IMR-90 (cell line): ENCODE measurements at regions not wholly inside any gene's neighbourhood (a gene's known extent, or its start where the extent isn't known, plus 50 kb on each side); places are given as distances from the start of the nearest gene placed in this dataset.

Source experiments
- ATAC-seq: fragments of 200-7000 bp; cut with Tn5 transposase; 2 replicates; pipeline ENCODE4 v1.9.1; 2020; ENCODE audit warnings: low read depth, mild to moderate bottlenecking, moderate library complexity
- BruUV-seq: library from RNA; stranded (reverse); fragments of 400-500 nt; replicated peaks from 2 replicates; lab custom pipeline; 2021; lab: Mats Ljungman, UMichigan
- CTCF ChIA-PET: fragments of 300-600 bp; formaldehyde crosslinking; extraction: SDS; loops from one replicate; lab custom pipeline; 2021; ENCODE audit warnings: antibody characterized with exemption; lab: Yijun Ruan, JAX
- POLR2A ChIA-PET: fragments of 300-600 bp; sonication (Branson Sonifier 250); formaldehyde crosslinking; loops from one replicate; lab custom pipeline; 2022; ENCODE audit warnings: antibody characterized with exemption; ENCODE audit not compliant: unreplicated experiment; lab: Charles Lee
- DNase-seq: peaks from one replicate; pipeline ENCODE4 v3.0.0; 2013
- H2AFZ ChIP-seq: replicated peaks from 2 replicates; pipeline ENCODE3; 2013; ENCODE audit warnings: low read length, mild to moderate bottlenecking; ENCODE audit not compliant: poor library complexity
- H2AK5ac ChIP-seq: 2 replicates; pipeline ENCODE4 v1.6.1; 2013; ENCODE audit warnings: low read depth, low read length, inconsistent platforms
- H2AK9ac ChIP-seq: replicated peaks from 2 replicates; pipeline ENCODE3; 2013; ENCODE audit warnings: mild to moderate bottlenecking, low read depth, low read length, moderate library complexity; ENCODE audit not compliant: poor library complexity
- H2BK120ac ChIP-seq: 2 replicates; pipeline ENCODE4 v1.6.1; 2013; ENCODE audit warnings: low read depth, low read length, inconsistent platforms
- H2BK15ac ChIP-seq: 3 replicates; pipeline ENCODE4 v1.6.1; 2013; ENCODE audit warnings: low read depth, low read length, inconsistent platforms
- H2BK20ac ChIP-seq: 2 replicates; pipeline ENCODE4 v1.6.1; 2013; ENCODE audit warnings: low read depth, mild to moderate bottlenecking, inconsistent platforms, low read length, moderate library complexity
- H2BK5ac ChIP-seq: 2 replicates; pipeline ENCODE4 v1.6.1; 2013; ENCODE audit warnings: mild to moderate bottlenecking, low read depth, low read length, inconsistent platforms; ENCODE audit not compliant: poor library complexity, severe bottlenecking
- H3K14ac ChIP-seq: replicated peaks from 2 replicates; pipeline ENCODE4 v1.6.1; 2013; ENCODE audit warnings: low read depth, low read length, inconsistent platforms
- H3K18ac ChIP-seq: 2 replicates; pipeline ENCODE4 v1.6.1; 2013; ENCODE audit warnings: low read depth, low read length, control low read depth
- H3K23ac ChIP-seq: 2 replicates; pipeline ENCODE4 v1.6.1; 2013; ENCODE audit warnings: low read depth, low read length, inconsistent platforms
- H3K27ac ChIP-seq: 2 replicates; pipeline ENCODE4 v1.5.1; 2013; ENCODE audit warnings: mild to moderate bottlenecking, control low read depth, low read length; ENCODE audit not compliant: insufficient read depth
- H3K27me3 ChIP-seq: 2 replicates; pipeline ENCODE4 v1.6.1; 2013; ENCODE audit warnings: low read length; ENCODE audit not compliant: control insufficient read depth, insufficient read depth
- H3K36me3 ChIP-seq: 2 replicates; pipeline ENCODE4 v1.6.1; 2013; ENCODE audit warnings: low read length, mixed read lengths; ENCODE audit not compliant: control insufficient read depth, insufficient read depth
- H3K4ac ChIP-seq: 2 replicates; pipeline ENCODE4 v1.6.1; 2013; ENCODE audit warnings: low read depth, low read length, inconsistent platforms
- H3K4me1 ChIP-seq: 2 replicates; pipeline ENCODE4 v1.6.1; 2013; ENCODE audit warnings: low read length, mixed read lengths; ENCODE audit not compliant: control insufficient read depth, insufficient read depth
- H3K4me2 ChIP-seq: 2 replicates; pipeline ENCODE4 v1.6.1; 2013; ENCODE audit warnings: low read depth, mild to moderate bottlenecking, control low read depth, low read length, moderate library complexity
- H3K4me3 ChIP-seq: 2 replicates; pipeline ENCODE4 v1.5.1; 2013; ENCODE audit warnings: low read depth, mild to moderate bottlenecking, control low read depth, low read length, moderate library complexity; ENCODE audit not compliant: insufficient read depth
- H3K56ac ChIP-seq: 2 replicates; pipeline ENCODE4 v1.6.1; 2013; ENCODE audit warnings: low read length, inconsistent platforms; ENCODE audit not compliant: insufficient read depth; ENCODE audit errors: extremely low read depth
- H3K79me1 ChIP-seq, 2 experiments: 2 replicates each; pipeline ENCODE4 v1.6.1; 2013; ENCODE audit warnings: low read length in 2 of 2, inconsistent platforms in 1 of 2, low read depth in 1 of 2
- H3K9ac ChIP-seq: 2 replicates; pipeline ENCODE4 v1.6.1; 2013; ENCODE audit warnings: low read depth, low read length, control low read depth
- H3K9me1 ChIP-seq: 2 replicates; pipeline ENCODE4 v1.6.1; 2013; ENCODE audit warnings: low read length, inconsistent platforms; ENCODE audit not compliant: insufficient read depth
- H3K9me3 ChIP-seq: 2 replicates; pipeline ENCODE4 v1.6.1; 2013; ENCODE audit warnings: low read length; ENCODE audit not compliant: control insufficient read depth, insufficient read depth
- H4K20me1 ChIP-seq: 2 replicates; pipeline ENCODE4 v1.6.1; 2013; ENCODE audit warnings: low read length, inconsistent platforms; ENCODE audit not compliant: insufficient read depth
- H4K5ac ChIP-seq: 2 replicates; pipeline ENCODE4 v1.6.1; 2013; ENCODE audit warnings: mild to moderate bottlenecking, low read depth, low read length, control low read depth
- H4K8ac ChIP-seq, 2 experiments: 2 replicates each; pipeline ENCODE4 v1.6.1; 2013; ENCODE audit warnings: low read depth in 2 of 2, low read length in 2 of 2, control low read depth in 1 of 2, inconsistent platforms in 1 of 2
- H4K91ac ChIP-seq: 2 replicates; pipeline ENCODE4 v1.6.1; 2013; ENCODE audit warnings: low read depth, low read length, inconsistent platforms; ENCODE audit not compliant: insufficient read depth
- BHLHE40 ChIP-seq: fragments of 150-350 bp; IDR thresholded peaks from 2 replicates; pipeline ENCODE4 v1.6.1; 2016; ENCODE audit warnings: mild to moderate bottlenecking, low read depth, low read length
- CEBPB ChIP-seq: IDR thresholded peaks from 2 replicates; pipeline ENCODE4 v1.6.1; 2012; ENCODE audit warnings: low read depth, low read length, improper control_type of control experiment
- CHD1 ChIP-seq: IDR thresholded peaks from 2 replicates; pipeline ENCODE4 v1.6.1; 2012; ENCODE audit warnings: low read depth, low read length, improper control_type of control experiment
- CTCF ChIP-seq: conservative IDR thresholded peaks from 2 replicates; pipeline ENCODE4 v1.5.1; 2012; ENCODE audit warnings: mild to moderate bottlenecking, low read depth, low read length, improper control_type of control experiment
- ELK1 ChIP-seq: fragments of 150-350 bp; IDR thresholded peaks from 2 replicates; pipeline ENCODE4 v1.6.1; 2016; ENCODE audit warnings: low read depth, mild to moderate bottlenecking, low read length, moderate library complexity, borderline replicate concordance
- FOS ChIP-seq: fragments of 150-350 bp; IDR thresholded peaks from 2 replicates; pipeline ENCODE4 v1.6.1; 2016; ENCODE audit warnings: low read depth, low read length
- MAFK ChIP-seq: IDR thresholded peaks from 2 replicates; pipeline ENCODE4 v1.6.1; 2012; ENCODE audit warnings: low read depth, low read length, improper control_type of control experiment
- MAZ ChIP-seq: IDR thresholded peaks from 2 replicates; pipeline ENCODE4 v1.6.1; 2012; ENCODE audit warnings: low read depth, mild to moderate bottlenecking, low read length, improper control_type of control experiment, moderate library complexity, borderline replicate concordance
- MXI1 ChIP-seq: IDR thresholded peaks from 2 replicates; pipeline ENCODE4 v1.6.1; 2012; ENCODE audit warnings: low read depth, mild to moderate bottlenecking, low read length, moderate library complexity, borderline replicate concordance
- NFE2L2 ChIP-seq: fragments of 150-350 bp; IDR thresholded peaks from 2 replicates; pipeline ENCODE4 v1.6.1; 2016; ENCODE audit warnings: low read depth, mild to moderate bottlenecking, low read length
- POLR2A ChIP-seq: IDR thresholded peaks from 2 replicates; pipeline ENCODE4 v1.6.1; 2012; ENCODE audit warnings: mild to moderate bottlenecking, low read depth, low read length
- RAD21 ChIP-seq: IDR thresholded peaks from 2 replicates; pipeline ENCODE4 v1.6.1; 2012; ENCODE audit warnings: low read length, improper control_type of control experiment
- RCOR1 ChIP-seq: IDR thresholded peaks from 2 replicates; pipeline ENCODE4 v1.6.1; 2012; ENCODE audit warnings: mild to moderate bottlenecking, low read length, improper control_type of control experiment; ENCODE audit not compliant: insufficient replicate concordance
- RFX5 ChIP-seq: IDR thresholded peaks from 2 replicates; pipeline ENCODE4 v1.8.0; 2012; ENCODE audit warnings: low read depth, mild to moderate bottlenecking, low read length, moderate library complexity
- SMC3 ChIP-seq: fragments of 150-350 bp; IDR thresholded peaks from 2 replicates; pipeline ENCODE4 v1.6.1; 2016; ENCODE audit warnings: low read depth, mild to moderate bottlenecking, antibody characterized with exemption, low read length, moderate library complexity
- USF2 ChIP-seq: fragments of 150-350 bp; IDR thresholded peaks from 2 replicates; pipeline ENCODE4 v1.6.1; 2017; ENCODE audit warnings: mild to moderate bottlenecking, antibody characterized with exemption, low read length, low read depth
- WGBS, 2 experiments: methylation state at CpG; one replicate each; pipeline versions ENCODE4 v1.1.5 to v1.1.7; 2013; ENCODE audit warnings: missing lambda C conversion rate in 2 of 2; ENCODE audit not compliant: insufficient read length in 1 of 2; ENCODE audit errors: extremely low coverage in 2 of 2; 5-methylcytosine and 5-hydroxymethylcytosine counted together
- dilution Hi-C: fragments of 300-500 bp; cut with HindIII; formaldehyde crosslinking; loops from one replicate; pipeline ENCODE4 v1.14.3; 2018; ENCODE audit warnings: low sequenced_read_pairs; ENCODE audit not compliant: unreplicated experiment
- in situ Hi-C: fragments of 300-500 bp; cut with MboI; formaldehyde crosslinking; loops from 3 replicates; pipeline ENCODE4 v1.14.3; 2019; ENCODE audit warnings: low sequenced_read_pairs, inconsistent platforms, mixed read lengths
- intact Hi-C: fragments of 100-400 bp; cut with micrococcal nuclease; formaldehyde crosslinking; loops from 2 replicates; pipeline ENCODE4 v1.10.0; 2022

- no peak for DNase-seq
- no peak overlapping the region for H2BK120ac ChIP-seq
- H3K4me3 ChIP-seq: no peak overlapping the region
- H4K91ac ChIP-seq: no peak overlapping the region
- in situ Hi-C loops (no loop called here), intact Hi-C loops (no loop called here), dilution Hi-C loops (no loop called here)
- no CpG with 5 or more reads among the region's 4 CpGs for WGBS, 2 experiments
- TF ChIP-seq NFE2L2 (no peak), RAD21 (no peak), POLR2A (no peak), CHD1 (no peak), FOS (no peak), MAZ (no peak), MXI1 (no peak), RFX5 (no peak), BHLHE40 (no peak), CTCF (no peak), ELK1 (no peak), RCOR1 (no peak), CEBPB (no peak), MAFK (no peak), USF2 (no peak), SMC3 (no peak)
- POLR2A ChIA-PET: no interaction called here
- no peak overlapping the region for H2AK5ac ChIP-seq
- no peak overlapping the region for H3K4ac ChIP-seq
- CTCF ChIA-PET: no interaction called here
- H3K23ac ChIP-seq: no peak overlapping the region
- no peak for ATAC-seq
- H3K79me1 ChIP-seq: no peaks in the 10 kb centered on the region
- H2AK9ac ChIP-seq: no peak overlapping the region
- no peak overlapping the region for H4K8ac ChIP-seq
- BruUV-seq: no TSS peak
- no peak overlapping the region for H2BK20ac ChIP-seq
- H2BK15ac ChIP-seq: no peak overlapping the region
- H3K14ac ChIP-seq: no peak overlapping the region
- no peak overlapping the region for H2AFZ ChIP-seq
- no peak overlapping the region for H4K5ac ChIP-seq
- H3K18ac ChIP-seq: no peak overlapping the region
- H3K9me1 ChIP-seq: no peaks in the 10 kb centered on the region
- no peak overlapping the region for H2BK5ac ChIP-seq
- no peaks in the 10 kb centered on the region for H4K20me1 ChIP-seq
- peaks cover 16% of the 10 kb centered on the region; the same call in 1 of the 2 replicates for H3K9me3 ChIP-seq
- H3K27me3 ChIP-seq: no peaks in the 10 kb centered on the region
- no peaks in the 10 kb centered on the region for H3K4me1 ChIP-seq
- H3K27ac ChIP-seq: no peak overlapping the region
- H3K56ac ChIP-seq: no peak overlapping the region
- no peak overlapping the region for H3K9ac ChIP-seq
- no peaks in the 10 kb centered on the region for H3K36me3 ChIP-seq
- no peak overlapping the region for H3K4me2 ChIP-seq
These were observed 356.3 kb downstream of the HAPSTR1 start for GRCh38 chr16:9447699-9448098.
